ENCODE measurements at regions not wholly inside any gene's neighbourhood (a gene's known extent, or its start where the extent isn't known, plus 50 kb on each side); places are given as distances from the start of the nearest gene placed in this dataset.

DNA sequence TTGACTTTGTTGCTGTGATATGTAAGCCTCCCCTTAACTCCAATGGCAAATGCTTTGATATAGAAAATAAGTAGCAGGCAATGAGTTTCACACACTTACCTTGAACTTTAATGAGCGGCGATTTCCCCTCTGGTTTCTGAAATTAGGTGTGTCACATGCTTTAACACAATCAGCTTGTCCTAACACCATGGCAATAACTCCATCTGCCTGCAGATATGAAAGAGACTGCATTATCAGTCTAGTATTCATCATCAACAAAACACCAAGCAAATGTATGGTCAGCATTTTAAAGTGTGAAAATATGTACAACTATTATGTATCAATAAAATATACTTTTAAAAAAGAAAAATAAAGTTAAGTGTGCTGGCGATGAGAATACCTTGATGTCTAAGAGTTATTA lies 128.8 kb upstream of the FAM9B start:
- TF ChIP-seq EZH2 (IDR thresholded peaks at IDR 0.05; ENCODE audit: insufficient read depth, poor library complexity, severe bottlenecking) (no peak), EZH2phosphoT487 (IDR thresholded peaks at IDR 0.05; ENCODE audit: insufficient read depth, low read depth) (no peak)

Measured in GM23248 (cell line).